ENCODE measurements at regions not wholly inside any gene's neighbourhood (a gene's known extent, or its start where the extent isn't known, plus 50 kb on each side); places are given as distances from the start of the nearest gene placed in this dataset.

GRCh38 chr2:83115606-83116005, 1343.5 kb downstream of the SUCLG1 start:
- H3K9me3 ChIP-seq (ENCODE audit: control insufficient read depth, insufficient read depth, low read depth, low read length) = no peaks in the 10 kb centered on the region
- no peak for DNase-seq (ENCODE audit: low read depth, low spot score)
- ATAC-seq = no peak
- POLR2A ChIA-PET = no interaction called here
- no TSS peak for BruUV-seq (replicated peaks)
- in situ Hi-C loops (cut with HindIII; ENCODE audit: low pct_unique_long_range_greater_than_20kb, low sequenced_read_pairs) (no loop called here), intact Hi-C loops (cut with micrococcal nuclease; ENCODE audit: unreplicated experiment) (no loop called here)
- H3K36me3 ChIP-seq (ENCODE audit: control insufficient read depth, insufficient read depth, low read length) = no peaks in the 10 kb centered on the region
- no peaks in the 10 kb centered on the region for H3K4me1 ChIP-seq (ENCODE audit: control insufficient read depth, insufficient read depth, low read length)
- H3K27ac ChIP-seq (ENCODE audit: low read length) = no peak overlapping the region
- H3K4me3 ChIP-seq (ENCODE audit: low read depth in 2 of 2, low read length in 2 of 2) = no peak overlapping the region
- H3K27me3 ChIP-seq (ENCODE audit: control insufficient read depth, insufficient read depth, low read length) = no peaks in the 10 kb centered on the region
- CTCF ChIA-PET = no interaction called here
- TF ChIP-seq SIN3A (IDR thresholded peaks at IDR 0.05; ENCODE audit: borderline replicate concordance, insufficient read depth, low read depth, low read length) (no peak), REST (IDR thresholded peaks at IDR 0.05; ENCODE audit: insufficient read depth in 1 of 2, low read depth in 2 of 2, low read length in 1 of 2) (no peak), POLR2AphosphoS5 (IDR thresholded peaks at IDR 0.05; ENCODE audit: low read depth, low read length) (no peak), CTCF (IDR thresholded peaks at IDR 0.05) (no peak), TCF7L2 (IDR thresholded peaks at IDR 0.05; ENCODE audit: low read depth, low read length) (no peak)

GRCh38 chr2:83115155-83115554, 1343.9 kb downstream of the SUCLG1 start:
- H3K4me1 ChIP-seq (ENCODE audit: control insufficient read depth, insufficient read depth, low read length) = no peaks in the 10 kb centered on the region
- no peaks in the 10 kb centered on the region for H3K9me3 ChIP-seq (ENCODE audit: control insufficient read depth, insufficient read depth, low read depth, low read length)
- no peak for TF ChIP-seq POLR2AphosphoS5 (IDR thresholded peaks at IDR 0.05; ENCODE audit: low read depth, low read length)
- no peak for TF ChIP-seq CTCF (IDR thresholded peaks at IDR 0.05)
- TF ChIP-seq SIN3A (IDR thresholded peaks at IDR 0.05; ENCODE audit: borderline replicate concordance, insufficient read depth, low read depth, low read length) = no peak
- TF ChIP-seq TCF7L2 (IDR thresholded peaks at IDR 0.05; ENCODE audit: low read depth, low read length) = no peak
- no peak for TF ChIP-seq REST (IDR thresholded peaks at IDR 0.05; ENCODE audit: insufficient read depth in 1 of 2, low read depth in 2 of 2, low read length in 1 of 2)
- in situ Hi-C loops (cut with HindIII; ENCODE audit: low pct_unique_long_range_greater_than_20kb, low sequenced_read_pairs) (no loop called here), intact Hi-C loops (cut with micrococcal nuclease; ENCODE audit: unreplicated experiment) (no loop called here)
- ATAC-seq = no peak
- ChIA-PET CTCF (no interaction called here), POLR2A (no interaction called here)
- no peak overlapping the region for H3K27ac ChIP-seq (ENCODE audit: low read length)
- no TSS peak for BruUV-seq (replicated peaks)
- no peaks in the 10 kb centered on the region for H3K27me3 ChIP-seq (ENCODE audit: control insufficient read depth, insufficient read depth, low read length)
- no peak for DNase-seq (ENCODE audit: low read depth, low spot score)
- no peak overlapping the region for H3K4me3 ChIP-seq (ENCODE audit: low read depth in 2 of 2, low read length in 2 of 2)
- no peaks in the 10 kb centered on the region; the same call in 1 of the 2 replicates for H3K36me3 ChIP-seq (ENCODE audit: control insufficient read depth, insufficient read depth, low read length)

All from Panc1 (cell line).